ENCODE measurements at regions not wholly inside any gene's neighbourhood (a gene's known extent, or its start where the extent isn't known, plus 50 kb on each side); places are given as distances from the start of the nearest gene placed in this dataset.
"Not testable (repeated sequence)": the region's sequence is repeated elsewhere in the genome, so short reads cannot be mapped to it uniquely, and the experiment has no call there.

GRCh38 chr15:75776065-75776423, 63.4 kb upstream of the CSPG4 start:
- Histone ChIP-seq H3K27ac (ENCODE audit: low read depth, low read length) (no peak overlapping the region), H3K79me2 (ENCODE audit: insufficient read depth, low read length) (no peaks in the 10 kb centered on the region), H3K9me2 (ENCODE audit: insufficient read depth) (no peaks in the 10 kb centered on the region), H4K20me1 (ENCODE audit: insufficient read depth) (no peaks in the 10 kb centered on the region), H3K9ac (ENCODE audit: low read length) (no peak overlapping the region), H2AFZ (ENCODE audit: low read depth, low read length, poor library complexity, severe bottlenecking) (peak overlapping the region; percentile 41), H3K4me2 (ENCODE audit: low read length) (peak overlapping the region; percentile 65), H3K36me3 (ENCODE audit: control insufficient read depth in 1 of 2, insufficient read depth in 2 of 2, low read length in 2 of 2) (no peaks in the 10 kb centered on the region), H3K27me3 (ENCODE audit: insufficient read depth, low read length) (no peaks in the 10 kb centered on the region), H3K9me3 (ENCODE audit: control insufficient read depth in 1 of 2, insufficient read depth in 1 of 2, low read depth in 1 of 2, low read length in 2 of 2) (no peaks in the 10 kb centered on the region), H3K4me1 (ENCODE audit: control insufficient read depth in 1 of 2, insufficient read depth in 2 of 2, low read length in 2 of 2) (peaks cover 9 to 19% of the 10 kb centered on the region in 2 experiments), H3K4me3 (replicated peaks in 1 of 2; ENCODE audit: low read depth in 1 of 2, low read length in 2 of 2) (no peak overlapping the region)
- RAD21 ChIA-PET (ENCODE audit: low non-redundant PET in 1 of 2, low total read pairs in 2 of 2, uncharacterized antibody in 2 of 2, unreplicated experiment in 2 of 2) = no interaction called here
- BruUV-seq (replicated peaks) = no TSS peak
- POLR2A ChIA-PET = no interaction called here
- intact Hi-C loops (cut with micrococcal nuclease) = no loop called here
- TF ChIP-seq ZNF274 (IDR thresholded peaks at IDR 0.05; ENCODE audit: low read depth, low read length) (no peak), SIN3A (IDR thresholded peaks at IDR 0.05; ENCODE audit: low read depth) (no peak), YY1 (IDR thresholded peaks at IDR 0.05; ENCODE audit: extremely low read depth, insufficient replicate concordance, low read depth, low read length) (no peak), FOSL1 (IDR thresholded peaks at IDR 0.05; ENCODE audit: low read depth) (no peak), TCF7L2 (IDR thresholded peaks at IDR 0.05; ENCODE audit: borderline replicate concordance, extremely low read depth, insufficient read depth, insufficient read length) (peak; percentile 70), RAD21 (IDR thresholded peaks at IDR 0.05; ENCODE audit: low read depth) (no peak), EGR1 (IDR thresholded peaks at IDR 0.05; ENCODE audit: low read depth) (no peak), EZH2 (IDR thresholded peaks at IDR 0.05) (no peak)
- DNase-seq (ENCODE audit: low read depth, low spot score) = peak; percentile 10
- ATAC-seq = peak; percentile 46
- CTCF ChIA-PET = no interaction called here

GRCh38 chr15:75775296-75776064, 62.8 kb upstream of the CSPG4 start:
- peak; percentile 89 for ATAC-seq
- POLR2A ChIA-PET = interaction anchor here (0.6 to 1.0 kb wide), 2 partner anchors 37 to 1188 kb away, joined by 3 to 7 read pairs; no protein-coding TSS in a partner anchor

GRCh38 chr15:75773974-75774373, 61.3 kb upstream of the CSPG4 start:
- ATAC-seq; H3K27ac ChIP-seq (ENCODE audit: low read depth, low read length); H2AFZ ChIP-seq (ENCODE audit: low read depth, low read length, poor library complexity, severe bottlenecking); H4K20me1 ChIP-seq (ENCODE audit: insufficient read depth); BruUV-seq (replicated peaks); H3K9ac ChIP-seq (ENCODE audit: low read length); H3K4me2 ChIP-seq (ENCODE audit: low read length); H3K36me3 ChIP-seq (ENCODE audit: control insufficient read depth in 1 of 2, insufficient read depth in 2 of 2, low read length in 2 of 2); CTCF ChIA-PET; DNase-seq (ENCODE audit: low read depth, low spot score); POLR2A ChIA-PET; intact Hi-C loops (cut with micrococcal nuclease); H3K79me2 ChIP-seq (ENCODE audit: insufficient read depth, low read length); H3K27me3 ChIP-seq (ENCODE audit: insufficient read depth, low read length); H3K9me3 ChIP-seq (ENCODE audit: control insufficient read depth in 1 of 2, insufficient read depth in 1 of 2, low read depth in 1 of 2, low read length in 2 of 2); H3K9me2 ChIP-seq (ENCODE audit: insufficient read depth); H3K4me3 ChIP-seq (replicated peaks in 1 of 2; ENCODE audit: low read depth in 1 of 2, low read length in 2 of 2); RAD21 ChIA-PET (ENCODE audit: low non-redundant PET in 1 of 2, low total read pairs in 2 of 2, uncharacterized antibody in 2 of 2, unreplicated experiment in 2 of 2): not testable (repeated sequence)
- H3K4me1 ChIP-seq (ENCODE audit: control insufficient read depth in 1 of 2, insufficient read depth in 2 of 2, low read length in 2 of 2) = peaks cover 9 to 19% of the 10 kb centered on the region in 2 experiments

More at GRCh38 chr15:75775296-75776064, 62.8 kb upstream of the CSPG4 start:
- H3K4me3 ChIP-seq (replicated peaks in 1 of 2; ENCODE audit: low read depth in 1 of 2, low read length in 2 of 2) = no peak overlapping the region
- no peak overlapping the region for H3K9ac ChIP-seq (ENCODE audit: low read length)
- no peaks in the 10 kb centered on the region for H4K20me1 ChIP-seq (ENCODE audit: insufficient read depth)
- intact Hi-C loops (cut with micrococcal nuclease) = no loop called here
- no peaks in the 10 kb centered on the region for H3K9me3 ChIP-seq (ENCODE audit: control insufficient read depth in 1 of 2, insufficient read depth in 1 of 2, low read depth in 1 of 2, low read length in 2 of 2)
- no peaks in the 10 kb centered on the region for H3K79me2 ChIP-seq (ENCODE audit: insufficient read depth, low read length)
- H2AFZ ChIP-seq (ENCODE audit: low read depth, low read length, poor library complexity, severe bottlenecking) = peak overlapping the region; percentile 41
- H3K4me2 ChIP-seq (ENCODE audit: low read length) = peak overlapping the region; percentile 65
- H3K27me3 ChIP-seq (ENCODE audit: insufficient read depth, low read length) = no peaks in the 10 kb centered on the region
- no peaks in the 10 kb centered on the region for H3K9me2 ChIP-seq (ENCODE audit: insufficient read depth)
- RAD21 ChIA-PET (ENCODE audit: low non-redundant PET in 1 of 2, low total read pairs in 2 of 2, uncharacterized antibody in 2 of 2, unreplicated experiment in 2 of 2) = no interaction called here
- CTCF ChIA-PET = no interaction called here
- TF ChIP-seq TCF7L2 (IDR thresholded peaks at IDR 0.05; ENCODE audit: borderline replicate concordance, extremely low read depth, insufficient read depth, insufficient read length) = peak; percentile 96
- no peak for TF ChIP-seq EGR1 (IDR thresholded peaks at IDR 0.05; ENCODE audit: low read depth)
- H3K27ac ChIP-seq (ENCODE audit: low read depth, low read length) = no peak overlapping the region
- peak; percentile 55 for DNase-seq (ENCODE audit: low read depth, low spot score)
- H3K36me3 ChIP-seq (ENCODE audit: control insufficient read depth in 1 of 2, insufficient read depth in 2 of 2, low read length in 2 of 2) = no peaks in the 10 kb centered on the region
- BruUV-seq (replicated peaks) = no TSS peak
- peaks cover 9 to 19% of the 10 kb centered on the region in 2 experiments for H3K4me1 ChIP-seq (ENCODE audit: control insufficient read depth in 1 of 2, insufficient read depth in 2 of 2, low read length in 2 of 2)
